ENCODE measurements at regions not wholly inside any gene's neighbourhood (a gene's known extent, or its start where the extent isn't known, plus 50 kb on each side); places are given as distances from the start of the nearest gene placed in this dataset.
"Not testable (repeated sequence)": the region's sequence is repeated elsewhere in the genome, so short reads cannot be mapped to it uniquely, and the experiment has no call there.

DNA sequence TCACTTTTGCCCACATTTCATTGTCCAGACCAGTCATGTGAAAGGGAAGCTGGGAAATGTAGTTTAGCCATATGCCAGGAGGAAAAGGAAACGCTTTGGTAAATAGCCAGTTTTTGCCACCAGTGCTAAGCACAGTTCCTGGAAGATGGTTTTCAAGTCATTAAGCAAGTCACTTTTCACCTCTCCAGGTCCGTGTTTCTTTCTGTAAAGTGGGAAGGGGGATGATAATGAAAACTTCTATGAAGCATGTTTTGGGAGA, 96.6 kb upstream of the TPTE start:
- ATAC-seq; H3K27ac Mint-ChIP-seq; POLR2A ChIA-PET; H3K4me3 Mint-ChIP-seq; intact Hi-C loops (cut with DNase I, micrococcal nuclease); H3K27me3 Mint-ChIP-seq; DNase-seq; H3K36me3 Mint-ChIP-seq (ENCODE audit: low read depth); H3K4me1 Mint-ChIP-seq; CTCF ChIA-PET; H3K9me3 Mint-ChIP-seq (ENCODE audit: low read depth): not testable (repeated sequence)

DNA sequence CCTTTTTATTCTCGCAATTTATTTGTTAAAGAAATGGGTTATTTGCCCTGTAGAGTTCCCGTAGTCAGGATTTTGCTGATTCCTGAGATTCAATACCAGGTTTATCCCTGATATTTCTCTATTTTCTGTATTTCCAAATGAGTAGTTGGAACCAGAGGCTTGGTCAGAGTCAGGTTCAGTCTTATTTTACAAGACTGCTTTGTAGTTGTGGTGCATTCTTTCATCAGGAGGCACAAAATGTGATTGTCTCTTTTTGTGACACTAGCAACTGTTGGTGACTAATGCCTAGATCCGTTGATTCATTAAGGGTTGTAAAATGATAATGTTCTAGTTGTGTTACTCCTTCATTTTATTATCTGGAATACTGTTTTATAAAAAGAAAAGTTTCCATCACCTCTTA, 95.5 kb upstream of the TPTE start:
- Mint-ChIP-seq H3K4me3 (no peak overlapping the region), H3K36me3 (ENCODE audit: low read depth) (no peaks in the 10 kb centered on the region), H3K27ac (no peak overlapping the region), H3K9me3 (ENCODE audit: low read depth) (no peaks in the 10 kb centered on the region), H3K4me1 (no peaks in the 10 kb centered on the region), H3K27me3 (no peaks in the 10 kb centered on the region)
- DNase-seq (no peak), ATAC-seq (no peak)
- intact Hi-C loops (cut with DNase I, micrococcal nuclease), result no loop called here
- POLR2A ChIA-PET, result no interaction called here
- CTCF ChIA-PET, result no interaction called here

DNA sequence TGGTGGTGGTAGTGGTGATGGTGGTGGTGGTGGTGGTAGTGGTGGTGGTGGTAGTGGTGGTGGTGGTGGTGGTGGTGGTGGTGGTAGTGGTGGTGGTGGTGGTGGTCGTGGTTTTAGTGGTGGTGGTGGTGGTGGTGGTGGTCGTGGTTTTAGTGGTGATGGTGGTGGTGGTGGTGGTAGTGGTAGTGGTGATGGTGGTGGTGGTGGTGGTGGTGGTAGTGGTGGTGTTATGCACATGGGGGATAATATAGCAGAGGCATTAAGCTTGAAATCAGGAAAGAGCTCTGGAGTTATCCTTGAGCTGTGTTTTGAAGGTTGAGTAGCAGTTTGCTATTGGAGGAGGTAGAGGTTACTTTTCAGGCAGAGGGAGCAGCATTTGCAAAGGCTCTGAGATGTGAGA, 94.6 kb upstream of the TPTE start:
- H3K9me3 Mint-ChIP-seq (ENCODE audit: low read depth), result not testable (repeated sequence)

DNA sequence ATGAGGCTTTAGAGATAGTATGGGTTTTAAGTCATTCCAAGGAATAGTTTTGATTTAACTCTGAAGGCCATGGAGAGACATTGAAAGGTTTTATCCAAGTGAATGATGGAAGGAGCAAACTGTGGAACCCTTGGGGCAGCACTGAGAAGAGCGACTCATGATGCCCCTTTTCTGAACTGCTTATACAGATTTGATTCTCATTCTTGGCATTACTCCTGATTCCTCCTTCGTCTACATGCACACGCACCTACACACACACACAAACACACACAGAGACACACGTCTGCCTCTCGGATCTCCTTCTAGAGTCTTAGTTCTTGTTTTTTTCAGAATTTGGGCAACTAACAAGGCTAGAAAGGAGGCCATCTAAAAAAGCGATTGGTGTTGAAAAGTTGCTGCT, 94.1 kb upstream of the TPTE start:
- H3K27ac Mint-ChIP-seq; H3K4me1 Mint-ChIP-seq; intact Hi-C loops (cut with DNase I, micrococcal nuclease); DNase-seq; H3K36me3 Mint-ChIP-seq (ENCODE audit: low read depth); H3K9me3 Mint-ChIP-seq (ENCODE audit: low read depth); H3K27me3 Mint-ChIP-seq; POLR2A ChIA-PET; ATAC-seq; H3K4me3 Mint-ChIP-seq; CTCF ChIA-PET: not testable (repeated sequence)

More for the DNA sequence above, 94.6 kb upstream of the TPTE start:
- H3K4me1 Mint-ChIP-seq; H3K27me3 Mint-ChIP-seq; intact Hi-C loops (cut with DNase I, micrococcal nuclease); ATAC-seq; CTCF ChIA-PET; H3K36me3 Mint-ChIP-seq (ENCODE audit: low read depth); DNase-seq; H3K27ac Mint-ChIP-seq; H3K4me3 Mint-ChIP-seq; POLR2A ChIA-PET: not testable (repeated sequence)

DNA sequence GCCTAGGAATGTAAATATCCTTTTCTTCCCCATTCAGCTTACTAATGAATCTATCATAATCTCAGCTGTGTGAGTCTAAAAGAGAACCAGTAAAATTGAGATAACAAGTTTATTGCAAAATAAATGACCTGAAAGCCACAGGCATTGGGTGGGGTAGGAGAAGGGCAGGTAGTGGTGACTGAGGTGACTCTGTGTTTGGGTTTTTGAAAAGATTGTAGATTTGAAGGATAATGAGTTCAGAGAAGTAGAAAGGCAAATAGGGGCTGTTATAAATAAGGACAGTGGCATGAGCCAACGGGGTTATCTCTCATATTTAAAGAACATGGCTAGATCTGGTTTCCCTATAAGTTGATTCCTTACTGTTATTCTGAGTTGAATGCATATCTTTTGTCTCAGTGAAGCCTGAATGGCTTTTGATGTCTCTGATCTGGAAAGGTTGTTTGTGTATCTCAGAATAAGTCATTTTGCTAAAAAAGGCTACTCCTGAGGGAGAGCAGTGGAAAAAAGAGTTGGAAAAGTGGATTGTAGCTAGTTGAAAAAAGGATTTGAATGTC, 92.3 kb upstream of the TPTE start:
- H3K36me3 Mint-ChIP-seq (ENCODE audit: low read depth); intact Hi-C loops (cut with DNase I, micrococcal nuclease); H3K9me3 Mint-ChIP-seq (ENCODE audit: low read depth); H3K27ac Mint-ChIP-seq; ATAC-seq; H3K4me3 Mint-ChIP-seq; DNase-seq; H3K4me1 Mint-ChIP-seq; CTCF ChIA-PET; POLR2A ChIA-PET; H3K27me3 Mint-ChIP-seq: not testable (repeated sequence)

DNA sequence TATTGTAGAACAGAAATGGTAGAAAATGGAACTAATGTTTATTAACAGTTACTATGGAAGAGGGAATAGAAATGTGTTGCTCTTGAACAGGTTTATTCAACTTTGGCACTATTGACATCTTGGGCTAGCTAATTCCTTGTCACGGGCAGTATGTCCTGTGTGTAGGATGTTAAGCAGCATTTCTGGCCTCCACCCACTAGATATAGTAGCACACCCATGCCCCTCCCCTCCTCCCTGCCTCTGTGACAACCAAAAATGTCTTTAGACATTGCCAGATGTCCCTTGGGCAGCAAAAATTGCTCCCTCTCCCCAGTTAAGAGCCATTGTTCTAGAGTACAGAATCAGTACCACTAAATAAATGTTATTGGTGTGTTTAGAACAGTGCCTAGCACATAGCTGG, 91.4 kb upstream of the TPTE start:
- ChIA-PET POLR2A (no interaction called here), CTCF (no interaction called here)
- Mint-ChIP-seq H3K27me3 (no peaks in the 10 kb centered on the region), H3K27ac (no peak overlapping the region), H3K4me1 (no peaks in the 10 kb centered on the region), H3K9me3 (ENCODE audit: low read depth) (peaks cover 3% of the 10 kb centered on the region), H3K4me3 (no peak overlapping the region), H3K36me3 (ENCODE audit: low read depth) (no peaks in the 10 kb centered on the region)
- intact Hi-C loops (cut with DNase I, micrococcal nuclease), result no loop called here
- DNase-seq (no peak), ATAC-seq (no peak)

DNA sequence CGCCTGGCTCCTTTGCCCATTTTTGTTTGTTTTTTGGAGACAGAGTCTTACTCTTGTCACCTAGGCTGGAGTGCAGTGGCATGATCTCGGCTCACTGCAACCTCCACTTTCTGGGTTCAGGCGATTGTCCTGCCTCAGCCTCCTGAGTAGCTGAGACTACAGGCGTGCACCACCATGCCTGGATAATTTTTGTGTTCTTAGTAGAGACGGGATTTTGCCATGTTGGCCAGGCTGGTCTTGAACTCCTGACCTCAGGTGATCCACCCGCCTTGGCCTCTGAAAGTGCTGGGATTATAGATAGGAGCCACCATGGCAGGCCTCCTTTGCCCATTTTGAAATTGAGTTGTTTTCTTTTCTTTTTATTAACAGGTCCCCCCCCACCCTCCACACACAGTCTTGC, 89.4 kb upstream of the TPTE start:
- ATAC-seq, H3K4me3 Mint-ChIP-seq: not testable (repeated sequence)

DNA sequence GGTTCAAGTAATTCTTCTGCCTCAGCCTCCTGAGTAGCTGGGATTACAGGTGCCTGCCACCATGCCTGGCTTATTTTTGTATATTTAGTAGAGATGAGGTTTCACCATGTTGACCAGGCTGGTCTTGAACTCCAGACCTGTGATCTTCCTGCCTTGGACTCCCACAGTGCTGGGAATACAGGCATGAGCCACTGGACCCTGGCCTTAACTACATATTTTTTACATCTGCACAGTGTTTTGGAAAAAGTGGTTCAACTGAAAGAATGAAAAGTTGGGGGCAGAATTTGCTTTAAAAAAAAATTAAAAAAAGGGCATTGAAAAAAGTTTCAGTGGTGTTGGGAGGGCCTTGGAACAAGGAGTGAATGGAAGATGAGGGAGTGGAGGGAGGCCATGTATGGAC, 88.9 kb upstream of the TPTE start:
- ATAC-seq; H3K4me1 Mint-ChIP-seq; H3K36me3 Mint-ChIP-seq (ENCODE audit: low read depth); CTCF ChIA-PET; POLR2A ChIA-PET; H3K27me3 Mint-ChIP-seq; DNase-seq; H3K27ac Mint-ChIP-seq; H3K9me3 Mint-ChIP-seq (ENCODE audit: low read depth); intact Hi-C loops (cut with DNase I, micrococcal nuclease); H3K4me3 Mint-ChIP-seq: not testable (repeated sequence)

More for the DNA sequence above, 89.4 kb upstream of the TPTE start:
- H3K27me3 Mint-ChIP-seq; POLR2A ChIA-PET; H3K9me3 Mint-ChIP-seq (ENCODE audit: low read depth); DNase-seq; intact Hi-C loops (cut with DNase I, micrococcal nuclease); H3K36me3 Mint-ChIP-seq (ENCODE audit: low read depth); H3K27ac Mint-ChIP-seq; CTCF ChIA-PET; H3K4me1 Mint-ChIP-seq: not testable (repeated sequence)

DNA sequence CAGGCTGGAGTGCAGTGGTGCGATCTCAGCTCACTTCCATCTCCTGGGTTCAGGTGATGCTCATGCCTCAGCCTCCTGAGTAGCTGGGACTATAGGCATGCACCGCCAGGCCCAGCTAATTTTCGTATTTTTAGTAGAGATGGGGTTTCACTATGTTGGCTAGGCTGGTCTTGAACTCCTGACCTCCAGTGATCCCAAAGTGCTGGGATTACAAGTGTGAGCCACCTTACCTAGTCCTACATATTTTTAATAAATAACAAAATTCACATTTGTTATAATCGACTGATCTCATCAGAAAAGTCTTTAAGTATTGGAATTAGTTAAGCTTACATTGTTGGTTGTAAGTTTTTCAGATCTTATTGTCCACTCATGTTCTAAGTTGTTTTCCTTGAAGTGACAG, 83.4 kb upstream of the TPTE start:
- DNase-seq; ATAC-seq; intact Hi-C loops (cut with DNase I, micrococcal nuclease); CTCF ChIA-PET; H3K36me3 Mint-ChIP-seq (ENCODE audit: low read depth); H3K27me3 Mint-ChIP-seq; POLR2A ChIA-PET; H3K4me3 Mint-ChIP-seq; H3K27ac Mint-ChIP-seq; H3K9me3 Mint-ChIP-seq (ENCODE audit: low read depth); H3K4me1 Mint-ChIP-seq: not testable (repeated sequence)

DNA sequence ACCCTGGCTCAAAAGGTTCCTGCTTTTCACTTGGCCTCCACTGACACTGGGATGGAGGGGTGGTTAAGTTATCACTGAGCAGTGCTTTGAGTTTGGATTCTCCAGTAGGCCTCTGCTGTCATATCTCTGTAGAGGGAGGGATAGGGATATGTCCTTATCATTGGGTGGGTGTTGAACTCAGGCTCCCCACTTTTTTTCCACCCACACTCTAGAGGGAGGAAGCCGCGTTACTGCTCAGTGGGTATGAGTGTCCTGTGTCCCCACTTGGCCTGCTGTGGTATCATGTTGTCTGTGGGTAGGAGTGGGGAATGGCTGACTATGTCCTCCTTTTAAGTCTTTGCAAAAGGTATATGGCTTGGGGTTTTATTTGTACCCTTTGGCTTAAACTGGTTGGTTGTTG, 80.7 kb upstream of the TPTE start:
- H3K4me3 Mint-ChIP-seq; H3K9me3 Mint-ChIP-seq (ENCODE audit: low read depth); CTCF ChIA-PET; POLR2A ChIA-PET; DNase-seq; H3K27me3 Mint-ChIP-seq; H3K27ac Mint-ChIP-seq; intact Hi-C loops (cut with DNase I, micrococcal nuclease); H3K36me3 Mint-ChIP-seq (ENCODE audit: low read depth); ATAC-seq; H3K4me1 Mint-ChIP-seq: not testable (repeated sequence)

DNA sequence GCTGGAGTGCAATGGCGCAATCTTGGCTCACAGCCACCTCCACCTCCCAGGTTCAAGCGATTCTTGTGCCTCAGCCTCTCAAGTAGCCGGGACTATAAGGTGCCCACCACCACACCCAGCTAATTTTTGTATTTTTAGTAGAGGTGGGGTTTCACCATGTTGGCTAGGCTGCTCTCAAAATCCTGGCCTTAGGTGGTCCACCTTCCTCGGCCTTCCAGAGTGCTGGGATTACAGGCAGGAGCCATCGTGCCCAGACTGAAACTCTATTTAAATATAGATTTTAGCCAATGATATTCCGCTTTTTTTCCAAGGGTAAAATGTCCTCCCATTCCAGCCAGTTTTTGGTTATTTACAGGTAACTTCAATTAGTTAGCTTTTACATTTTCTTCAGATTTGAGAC, 79.4 kb upstream of the TPTE start:
- H3K4me1 Mint-ChIP-seq; H3K9me3 Mint-ChIP-seq (ENCODE audit: low read depth); ATAC-seq; H3K36me3 Mint-ChIP-seq (ENCODE audit: low read depth); DNase-seq; H3K27me3 Mint-ChIP-seq; POLR2A ChIA-PET; H3K27ac Mint-ChIP-seq; H3K4me3 Mint-ChIP-seq; CTCF ChIA-PET; intact Hi-C loops (cut with DNase I, micrococcal nuclease): not testable (repeated sequence)

DNA sequence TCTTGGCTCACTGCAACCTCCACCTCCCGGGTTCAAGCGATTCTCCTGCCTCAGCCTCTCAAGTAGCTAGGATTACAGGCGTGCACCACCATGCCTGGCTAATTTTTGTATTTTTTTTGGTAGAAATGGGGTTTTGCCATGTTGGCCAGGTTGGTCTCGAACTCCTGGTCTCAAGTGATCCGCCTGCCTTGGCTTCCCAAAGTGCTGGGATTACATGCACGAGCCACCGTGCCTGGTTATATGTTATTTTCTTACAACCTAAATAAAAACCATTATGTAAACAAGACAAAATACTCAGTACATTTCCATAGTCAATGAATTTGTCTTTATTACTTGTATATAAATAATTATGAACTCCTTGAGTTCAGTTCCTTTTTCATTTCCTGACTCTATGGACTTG, 75.7 kb upstream of the TPTE start:
- H3K27ac Mint-ChIP-seq; H3K36me3 Mint-ChIP-seq (ENCODE audit: low read depth); H3K9me3 Mint-ChIP-seq (ENCODE audit: low read depth); POLR2A ChIA-PET; H3K27me3 Mint-ChIP-seq; ATAC-seq; H3K4me3 Mint-ChIP-seq; H3K4me1 Mint-ChIP-seq; CTCF ChIA-PET; intact Hi-C loops (cut with DNase I, micrococcal nuclease); DNase-seq: not testable (repeated sequence)

DNA sequence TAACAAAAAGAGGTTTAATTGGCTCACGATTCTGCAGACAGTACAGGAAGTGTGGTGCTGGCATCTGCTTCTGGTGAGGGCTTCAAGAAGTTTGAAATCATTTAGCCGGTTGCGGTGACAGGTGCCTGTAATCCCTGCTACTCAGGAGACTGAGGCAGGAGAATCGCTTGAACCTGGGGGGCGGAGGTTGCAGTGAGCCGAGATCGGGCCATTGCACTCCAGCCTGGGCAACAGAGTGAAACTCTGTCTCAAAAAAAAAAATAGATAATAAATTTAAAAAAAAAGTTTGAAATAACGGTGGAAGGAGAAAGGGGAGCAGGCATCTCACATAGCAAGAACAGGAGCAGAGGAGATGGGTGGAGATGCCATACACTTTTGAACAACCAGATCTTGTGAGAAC, 71.9 kb upstream of the TPTE start:
- intact Hi-C loops (cut with DNase I, micrococcal nuclease); POLR2A ChIA-PET; H3K27ac Mint-ChIP-seq; DNase-seq; CTCF ChIA-PET; H3K4me1 Mint-ChIP-seq; H3K27me3 Mint-ChIP-seq; H3K36me3 Mint-ChIP-seq (ENCODE audit: low read depth); ATAC-seq; H3K4me3 Mint-ChIP-seq: not testable (repeated sequence)
- peaks cover 13% of the 10 kb centered on the region for H3K9me3 Mint-ChIP-seq (ENCODE audit: low read depth)
